Retinal pigment epithelial cell (primary cell): ENCODE measurements at regions not wholly inside any gene's neighbourhood (a gene's known extent, or its start where the extent isn't known, plus 50 kb on each side); places are given as distances from the start of the nearest gene placed in this dataset.

Source experiments
- DNase-seq: peaks from one replicate; pipeline ENCODE4 v3.0.0-alpha.2; 2010; ENCODE audit warnings: low read depth
- H3K4me3 ChIP-seq: 2 replicates; pipeline ENCODE4 v1.5.1; 2011; ENCODE audit warnings: mild to moderate bottlenecking, low read length, control low read depth, moderate library complexity
- TF ChIP-seq, protein P1 (sequence below): conservative IDR thresholded peaks from 2 replicates; pipeline ENCODE4 v1.5.1; 2011; ENCODE audit warnings: low read depth, low read length, control low read depth, inconsistent platforms

DNA sequence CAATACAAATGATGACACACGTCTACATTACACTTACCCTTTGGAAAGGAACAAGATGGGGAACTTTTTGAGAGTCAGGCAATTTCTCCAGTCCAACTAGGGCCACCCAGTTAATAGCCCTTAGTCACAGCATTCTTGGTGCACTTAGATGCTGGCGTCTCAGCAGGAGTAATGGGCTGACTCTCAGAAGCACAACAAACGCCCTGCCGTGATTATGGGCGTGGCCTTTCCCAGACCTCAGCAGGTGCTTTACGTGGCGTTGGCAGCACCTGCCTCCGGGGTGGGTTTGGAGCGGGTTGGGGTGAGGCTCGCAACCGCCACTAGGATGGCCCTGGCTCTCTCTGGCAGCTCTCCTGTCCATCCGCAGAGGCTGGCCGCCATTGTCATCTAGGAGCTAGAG lies 147.6 kb upstream of the SHH start:
- DNase-seq, result no peak
- TF ChIP-seq, protein P1, sequence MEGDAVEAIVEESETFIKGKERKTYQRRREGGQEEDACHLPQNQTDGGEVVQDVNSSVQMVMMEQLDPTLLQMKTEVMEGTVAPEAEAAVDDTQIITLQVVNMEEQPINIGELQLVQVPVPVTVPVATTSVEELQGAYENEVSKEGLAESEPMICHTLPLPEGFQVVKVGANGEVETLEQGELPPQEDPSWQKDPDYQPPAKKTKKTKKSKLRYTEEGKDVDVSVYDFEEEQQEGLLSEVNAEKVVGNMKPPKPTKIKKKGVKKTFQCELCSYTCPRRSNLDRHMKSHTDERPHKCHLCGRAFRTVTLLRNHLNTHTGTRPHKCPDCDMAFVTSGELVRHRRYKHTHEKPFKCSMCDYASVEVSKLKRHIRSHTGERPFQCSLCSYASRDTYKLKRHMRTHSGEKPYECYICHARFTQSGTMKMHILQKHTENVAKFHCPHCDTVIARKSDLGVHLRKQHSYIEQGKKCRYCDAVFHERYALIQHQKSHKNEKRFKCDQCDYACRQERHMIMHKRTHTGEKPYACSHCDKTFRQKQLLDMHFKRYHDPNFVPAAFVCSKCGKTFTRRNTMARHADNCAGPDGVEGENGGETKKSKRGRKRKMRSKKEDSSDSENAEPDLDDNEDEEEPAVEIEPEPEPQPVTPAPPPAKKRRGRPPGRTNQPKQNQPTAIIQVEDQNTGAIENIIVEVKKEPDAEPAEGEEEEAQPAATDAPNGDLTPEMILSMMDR, result no peak
- H3K4me3 ChIP-seq, result no peak overlapping the region

DNA sequence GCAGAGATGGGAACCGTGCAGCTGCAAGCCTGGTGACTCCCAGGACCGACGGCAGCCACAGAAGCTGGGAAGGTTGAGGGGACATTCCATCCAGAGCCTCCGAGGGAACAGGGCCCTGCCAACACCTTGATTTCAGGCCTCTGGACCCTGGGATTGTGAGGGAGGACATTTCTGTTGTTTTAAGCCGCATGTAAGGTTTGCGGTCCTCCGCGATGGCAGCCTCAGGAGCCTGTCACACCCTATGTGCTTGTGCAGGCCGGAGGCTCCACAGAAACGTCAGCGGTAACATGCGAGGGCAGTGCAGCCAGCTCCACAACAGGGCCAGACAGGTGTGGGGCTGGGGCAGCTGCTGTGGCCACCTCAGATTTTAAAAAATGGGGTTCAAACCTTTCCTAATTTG lies 144.7 kb upstream of the SHH start:
- TF ChIP-seq, protein P1, result no peak
- no peak overlapping the region for H3K4me3 ChIP-seq

DNA sequence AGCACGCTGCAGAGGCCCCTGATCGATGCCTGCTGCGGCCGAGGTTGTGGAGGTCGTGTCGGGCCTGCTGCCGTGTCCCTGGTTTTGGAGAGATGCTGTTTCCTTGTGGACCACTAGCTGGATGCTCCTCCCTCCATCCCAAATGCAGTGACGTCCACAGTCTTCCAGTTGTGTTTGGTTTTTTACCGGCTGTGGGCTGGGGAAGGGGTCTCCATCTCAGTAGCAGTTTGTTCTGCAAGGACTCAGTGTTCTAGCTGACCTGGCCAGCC lies 143.0 kb upstream of the SHH start:
- H3K4me3 ChIP-seq, result no peak overlapping the region
- no peak for DNase-seq
- TF ChIP-seq, protein P1, result no peak

More for the DNA sequence above, 144.7 kb upstream of the SHH start:
- DNase-seq, result no peak

DNA sequence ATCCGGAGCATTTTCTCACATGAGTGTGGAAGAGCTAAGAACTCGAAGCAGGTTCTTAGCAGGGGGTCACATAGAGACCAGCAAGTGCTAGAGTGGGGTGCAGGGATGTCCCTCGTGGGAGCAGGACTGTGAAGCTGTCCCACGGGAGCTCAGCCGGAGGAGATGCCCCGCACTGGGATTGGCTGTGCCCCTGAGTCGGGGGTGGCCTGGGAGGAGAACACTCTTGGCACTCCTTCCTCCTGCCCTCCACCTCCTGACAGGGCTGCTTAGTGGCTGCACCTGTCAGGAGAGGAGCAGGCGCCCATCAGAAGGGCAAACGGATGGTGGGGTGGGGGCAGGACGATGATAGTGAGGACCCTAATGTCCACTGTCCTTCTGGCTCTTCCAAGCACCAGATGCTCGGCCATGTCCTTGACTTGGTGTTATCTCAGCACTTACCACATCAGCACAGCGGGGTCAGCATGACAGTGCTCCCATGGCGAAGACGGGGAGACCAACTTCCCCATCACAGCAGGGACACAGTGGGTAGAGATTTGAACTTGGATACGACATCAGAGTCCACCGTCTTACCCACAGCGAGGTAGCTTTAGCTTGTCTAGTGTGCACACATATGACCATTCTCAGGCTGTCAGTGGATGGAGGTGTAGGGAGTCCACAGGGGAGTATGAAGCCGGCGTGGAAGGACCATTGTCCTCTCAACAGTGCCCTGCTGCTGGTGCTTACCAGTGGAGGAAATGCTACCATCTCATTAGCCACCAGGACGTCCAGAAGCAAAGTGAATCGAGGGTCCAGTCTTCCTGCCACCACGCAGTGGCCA lies 142.5 kb upstream of the SHH start:
- DNase-seq, result no peak
- TF ChIP-seq, protein P1, result no peak
- no peak overlapping the region for H3K4me3 ChIP-seq

DNA sequence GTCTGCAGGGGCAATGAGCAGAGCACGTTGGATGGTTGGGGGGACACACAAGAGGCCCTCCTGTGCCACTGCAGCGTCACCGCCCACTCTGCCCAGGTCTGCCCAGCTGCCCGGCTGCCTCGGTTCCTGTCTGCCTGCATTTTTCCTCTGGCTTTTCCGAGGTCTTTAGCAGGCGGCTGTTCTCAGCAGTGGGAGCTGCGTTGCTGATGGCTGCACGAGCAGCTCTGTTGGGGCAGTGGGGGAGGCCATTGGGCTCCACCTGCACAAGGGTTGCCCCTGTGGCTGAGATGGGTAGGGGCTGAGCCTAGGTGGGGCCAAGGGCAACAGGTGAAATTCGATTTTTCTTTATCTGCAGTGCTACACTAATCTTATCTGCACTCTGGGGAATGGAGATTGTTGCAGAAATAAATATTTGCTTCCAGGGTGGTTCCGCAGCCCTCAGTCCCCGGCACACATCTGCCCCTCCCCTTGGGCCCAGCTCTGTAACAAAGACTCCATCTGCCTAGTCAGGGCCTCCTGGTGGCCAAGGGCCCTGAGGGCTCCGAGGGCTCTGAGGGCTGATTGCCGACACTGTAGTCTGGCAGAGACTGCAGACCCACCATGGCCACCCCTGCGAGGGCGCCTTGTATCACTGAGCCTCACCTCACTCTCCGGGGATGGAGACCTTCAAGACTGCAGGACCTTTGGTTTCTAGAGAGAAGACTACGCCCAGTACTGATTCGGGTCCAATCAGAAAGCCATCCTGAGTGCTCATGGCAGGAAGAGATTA lies 141.7 kb upstream of the SHH start:
- TF ChIP-seq, protein P1, result peak; percentile 2
- no peak for DNase-seq
- no peak overlapping the region for H3K4me3 ChIP-seq

DNA sequence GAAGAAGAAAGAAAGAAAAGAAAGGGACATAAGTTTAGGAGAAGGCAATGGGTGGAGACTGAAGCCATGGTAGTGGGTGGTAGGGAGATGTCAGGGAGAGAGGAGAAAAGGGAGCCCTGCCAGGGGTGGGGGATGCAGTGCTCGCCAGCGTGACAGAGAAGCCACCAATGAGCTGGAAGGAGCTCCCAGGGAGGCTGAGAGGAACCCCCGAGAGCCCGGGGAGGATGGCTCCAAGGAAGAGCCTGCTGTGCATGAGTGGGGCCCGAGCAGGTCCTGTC lies 141.2 kb upstream of the SHH start:
- no peak overlapping the region for H3K4me3 ChIP-seq
- DNase-seq, result no peak
- TF ChIP-seq, protein P1, result no peak
